NCI-H1092 treated with DMSO at 0.1 percent for 48 hours (cell line): ENCODE measurements at regions not wholly inside any gene's neighbourhood (a gene's known extent, or its start where the extent isn't known, plus 50 kb on each side); places are given as distances from the start of the nearest gene placed in this dataset.

Experiments
- DNase-seq: peaks from one replicate; lab custom pipeline; 2025; lab: John Stamatoyannopoulos, UW

DNA sequence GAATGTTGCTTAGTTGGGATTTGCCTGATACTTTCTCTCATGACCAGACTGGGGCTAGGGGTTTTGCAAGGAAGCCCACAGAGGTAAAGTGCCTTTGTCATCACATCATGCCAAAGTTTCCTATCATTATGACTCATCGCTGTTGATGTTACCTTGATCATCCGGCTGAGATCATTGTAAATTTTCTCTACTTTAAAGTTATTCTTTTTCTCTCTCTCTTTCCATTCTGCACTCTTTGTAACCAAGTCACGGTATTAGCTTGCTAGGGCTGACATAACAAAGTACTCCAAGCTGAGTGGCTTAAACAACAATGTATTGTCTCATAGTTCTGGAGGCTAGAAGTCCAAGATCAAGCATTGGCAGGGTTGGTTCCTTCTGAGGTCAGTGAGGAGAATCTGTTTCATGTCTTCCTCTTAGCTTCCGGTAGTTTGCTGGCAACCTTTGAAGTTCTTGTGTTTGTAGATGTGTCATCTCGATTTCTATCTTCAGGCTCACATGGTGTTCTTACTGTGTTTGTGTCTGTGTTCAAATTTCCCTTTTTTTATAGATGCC, 113.0 kb downstream of the DTHD1 start:
- no peak for DNase-seq

- DNase-seq, result no peak
Measured at GRCh38 chr4:36399762-36400353, 118.4 kb downstream of the DTHD1 start.

DNA sequence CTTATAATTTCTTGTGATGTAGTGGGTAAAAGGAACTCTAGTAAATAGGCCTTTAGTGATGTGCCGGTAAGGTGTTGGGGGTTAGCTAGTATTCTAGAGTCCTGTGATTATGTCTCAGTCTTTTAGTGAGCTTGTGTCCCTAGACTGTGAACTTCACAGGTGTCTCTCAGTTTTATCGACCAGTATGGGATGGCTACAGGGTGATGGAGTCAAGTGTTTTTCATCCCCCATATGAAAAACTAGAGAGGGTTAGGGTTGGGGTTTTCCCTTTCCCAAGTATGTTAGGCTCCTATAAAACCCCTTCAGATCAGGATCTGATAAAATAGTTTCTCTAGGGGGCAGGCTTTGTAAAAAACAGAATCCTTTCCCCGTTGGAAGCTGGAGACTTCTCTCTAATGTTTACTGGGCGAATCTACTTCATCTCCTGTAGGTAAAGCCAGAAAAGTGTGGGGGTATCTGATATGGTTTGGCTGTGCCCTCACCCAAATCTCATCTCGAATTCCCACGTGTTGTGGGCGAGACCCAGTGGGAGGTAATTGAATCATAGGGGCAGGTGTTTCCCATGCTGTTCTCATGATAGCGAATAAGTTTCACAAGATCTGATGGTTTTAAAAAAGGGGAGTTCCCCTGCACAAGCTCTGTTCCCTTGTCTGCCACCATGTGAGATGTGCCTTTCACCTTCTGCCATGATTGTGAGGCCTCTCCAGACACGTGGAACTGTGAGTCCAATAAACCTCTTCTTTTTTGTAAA, 120.8 kb downstream of the DTHD1 start:
- no peak for DNase-seq

DNA sequence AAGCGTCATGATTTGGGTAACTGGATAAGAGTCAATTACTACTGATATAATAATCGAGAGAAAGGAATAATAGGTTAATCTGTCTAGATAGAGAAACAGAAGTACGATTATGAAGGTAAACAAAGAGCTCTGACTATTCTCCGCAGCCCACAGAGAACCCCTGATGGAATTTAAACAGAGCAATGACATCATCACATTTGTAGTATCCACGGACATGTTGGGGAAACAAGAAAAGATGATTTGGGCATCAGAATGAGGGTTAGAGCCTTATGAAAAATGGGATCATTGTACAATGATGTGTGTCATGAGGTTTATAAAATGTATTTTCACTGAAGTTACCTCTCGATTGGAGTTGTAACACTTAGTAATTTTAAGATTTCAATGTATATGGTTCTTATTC, 129.9 kb downstream of the DTHD1 start:
- no peak for DNase-seq

- no peak for DNase-seq
Measured at GRCh38 chr4:36414248-36414647, 132.8 kb downstream of the DTHD1 start.

- no peak for DNase-seq
Measured at GRCh38 chr4:36417146-36417545, 135.7 kb downstream of the DTHD1 start.

- no peak for DNase-seq
Measured at GRCh38 chr4:36420111-36420679, 138.8 kb downstream of the DTHD1 start.

DNA sequence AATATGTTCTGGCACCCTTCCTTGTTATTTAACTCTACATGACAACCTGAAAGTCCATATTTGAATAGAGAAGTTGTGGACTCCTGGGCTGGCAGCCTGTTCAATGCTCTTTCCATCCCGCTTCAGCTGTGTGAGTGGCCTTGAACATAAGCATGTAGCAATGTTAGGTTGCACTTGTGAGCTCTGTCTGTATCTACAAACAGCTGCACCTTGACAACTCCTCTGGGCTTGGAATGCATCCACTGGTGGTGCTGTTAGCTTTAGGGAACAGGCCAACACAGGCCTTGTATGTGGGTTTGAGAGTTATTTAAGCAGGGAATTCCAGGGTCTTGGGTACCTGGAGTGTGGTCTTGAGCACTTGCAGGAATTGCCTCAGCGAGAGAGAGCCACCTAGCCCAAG, 141.2 kb downstream of the DTHD1 start:
- no peak for DNase-seq

DNA sequence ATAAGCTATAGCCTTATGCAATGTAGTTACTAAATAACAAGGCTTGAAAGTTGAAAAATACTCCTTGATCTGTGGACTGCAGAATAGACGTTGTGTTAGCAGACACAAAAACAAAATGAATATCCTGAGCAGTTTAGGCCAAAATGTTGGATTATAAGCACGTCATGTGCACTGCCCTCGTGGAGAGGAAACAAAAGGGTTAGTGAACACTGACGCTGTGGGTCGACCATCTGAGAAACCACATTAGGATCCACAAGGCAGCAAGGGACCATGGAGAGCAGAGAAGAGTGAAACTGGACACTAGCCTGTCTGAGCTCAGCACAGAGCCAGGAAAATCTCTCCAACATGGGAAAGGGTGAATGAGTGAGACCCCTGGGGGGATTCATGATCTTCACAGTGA, 145.3 kb downstream of the DTHD1 start:
- DNase-seq, result no peak

GRCh38 chr4:36427696-36428095, 146.3 kb downstream of the DTHD1 start:
- no peak for DNase-seq

DNA sequence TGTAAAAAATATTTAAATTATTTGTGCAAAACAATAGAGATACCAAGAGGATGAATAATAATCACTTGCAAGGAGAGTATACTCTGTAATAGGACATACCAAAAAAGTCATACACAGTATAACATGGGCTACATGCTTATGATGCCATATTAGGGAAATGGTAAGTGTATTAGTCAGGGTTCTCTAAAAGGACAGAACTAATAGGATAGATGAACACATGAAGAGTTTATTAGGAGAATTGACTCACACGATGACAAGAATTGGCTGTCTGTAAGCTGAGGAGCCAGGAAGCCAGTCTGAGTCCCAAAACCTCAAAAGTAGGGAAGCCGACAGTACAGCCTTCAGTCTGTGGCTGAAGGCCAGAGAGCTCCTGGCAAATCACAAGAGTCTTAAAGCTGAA, 151.2 kb downstream of the DTHD1 start:
- DNase-seq, result no peak

GRCh38 chr4:36439556-36439955, 158.1 kb downstream of the DTHD1 start:
- DNase-seq, result no peak

- no peak for DNase-seq
Measured at GRCh38 chr4:36445480-36445879, 164.1 kb downstream of the DTHD1 start.

GRCh38 chr4:36446275-36446674, 164.9 kb downstream of the DTHD1 start:
- DNase-seq, result no peak

DNA sequence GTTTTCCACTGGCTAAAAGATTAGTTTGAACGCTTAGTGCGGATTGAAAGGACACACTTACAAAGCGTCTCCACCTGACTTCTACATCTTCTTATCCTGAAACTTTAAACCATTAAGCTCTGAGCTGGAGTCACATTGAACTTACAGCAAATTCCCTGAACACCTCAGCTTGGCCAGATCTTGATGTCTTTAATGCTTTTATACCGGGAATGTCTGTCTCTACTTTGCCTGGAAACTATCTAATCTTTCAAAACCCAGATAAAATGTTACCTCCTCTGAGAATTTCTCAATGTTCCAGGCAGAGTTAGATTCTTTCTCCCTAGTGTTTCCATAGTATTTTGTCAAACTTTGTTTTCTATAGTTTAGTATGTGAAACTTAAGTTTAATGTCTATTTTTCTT, 179.9 kb downstream of the DTHD1 start:
- DNase-seq, result no peak

- DNase-seq, result no peak
Measured at GRCh38 chr4:36467670-36468069, 186.3 kb downstream of the DTHD1 start.

GRCh38 chr4:36471903-36472302, 190.5 kb downstream of the DTHD1 start:
- DNase-seq, result no peak

GRCh38 chr4:36476135-36476534, 194.7 kb downstream of the DTHD1 start:
- no peak for DNase-seq

DNA sequence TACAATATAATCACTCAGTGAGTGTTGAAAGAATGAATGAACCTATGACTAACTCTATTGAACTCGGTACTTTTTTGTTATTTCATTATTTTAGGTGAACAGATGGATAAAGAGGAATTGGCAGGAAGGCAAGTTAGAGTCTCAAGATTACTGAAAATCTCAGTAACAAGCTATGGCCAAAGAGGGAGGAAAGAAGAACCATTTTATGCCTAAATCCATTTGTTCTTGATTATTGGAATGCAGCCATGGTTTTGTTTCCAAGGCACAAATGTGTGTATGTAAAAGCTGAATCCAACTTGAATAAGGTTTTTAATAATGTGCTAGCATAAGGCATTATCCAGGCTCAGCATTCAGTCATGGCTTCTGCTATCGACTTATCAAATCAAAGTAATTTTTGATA, 196.4 kb downstream of the DTHD1 start:
- no peak for DNase-seq

- no peak for DNase-seq
Measured at GRCh38 chr4:36485885-36486284, 204.5 kb downstream of the DTHD1 start.

GRCh38 chr4:36489798-36490197, 208.4 kb downstream of the DTHD1 start:
- no peak for DNase-seq

DNA sequence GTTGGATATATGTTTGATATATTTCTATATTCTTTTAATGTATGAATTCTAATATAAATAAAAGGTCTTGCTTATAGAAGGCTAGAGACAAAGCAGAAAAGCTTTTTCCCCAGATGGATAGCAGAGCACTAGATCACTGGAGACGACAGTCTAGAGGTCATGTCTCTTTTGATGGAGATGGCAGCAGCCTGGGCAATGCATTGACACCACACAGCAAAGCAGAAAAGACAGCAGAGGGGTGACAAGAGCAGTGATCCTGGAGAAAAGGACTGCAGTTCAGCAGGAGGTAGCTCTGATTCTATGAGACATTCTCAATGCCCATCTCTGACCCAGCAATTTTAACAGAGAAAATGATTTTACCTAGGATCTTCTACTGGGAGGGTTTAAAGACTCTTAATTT, 210.6 kb downstream of the DTHD1 start:
- no peak for DNase-seq

DNA sequence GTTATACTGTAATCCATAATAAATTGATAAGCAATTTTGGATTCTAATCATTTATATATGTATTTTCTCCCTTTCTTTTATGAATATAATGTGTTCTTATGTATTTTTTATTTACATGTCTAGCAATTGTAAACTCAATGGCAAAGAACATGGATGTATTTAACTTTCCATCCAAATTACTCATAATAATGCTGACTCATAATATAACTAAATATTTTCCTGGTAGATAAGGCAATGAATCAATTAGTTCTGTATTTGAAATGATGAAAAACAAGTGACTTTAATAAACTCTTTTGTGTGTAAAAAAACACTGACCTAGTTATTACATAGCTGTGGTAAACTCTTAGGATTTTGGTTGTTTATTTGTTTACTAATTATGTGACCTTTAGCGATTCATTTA, 211.2 kb downstream of the DTHD1 start:
- no peak for DNase-seq
